NCI-H2227 treated with DMSO at 0.1 percent for 48 hours (cell line): ENCODE measurements at regions not wholly inside any gene's neighbourhood (a gene's known extent, or its start where the extent isn't known, plus 50 kb on each side); places are given as distances from the start of the nearest gene placed in this dataset.
"Not testable (repeated sequence)": the region's sequence is repeated elsewhere in the genome, so short reads cannot be mapped to it uniquely, and the experiment has no call there.

ENCODE experiments used
- DNase-seq: peaks from one replicate; lab custom pipeline; 2025; lab: John Stamatoyannopoulos, UW

GRCh38 chr2:60356346-60356745, 197.1 kb downstream of the BCL11A start:
- DNase-seq = no peak

DNA sequence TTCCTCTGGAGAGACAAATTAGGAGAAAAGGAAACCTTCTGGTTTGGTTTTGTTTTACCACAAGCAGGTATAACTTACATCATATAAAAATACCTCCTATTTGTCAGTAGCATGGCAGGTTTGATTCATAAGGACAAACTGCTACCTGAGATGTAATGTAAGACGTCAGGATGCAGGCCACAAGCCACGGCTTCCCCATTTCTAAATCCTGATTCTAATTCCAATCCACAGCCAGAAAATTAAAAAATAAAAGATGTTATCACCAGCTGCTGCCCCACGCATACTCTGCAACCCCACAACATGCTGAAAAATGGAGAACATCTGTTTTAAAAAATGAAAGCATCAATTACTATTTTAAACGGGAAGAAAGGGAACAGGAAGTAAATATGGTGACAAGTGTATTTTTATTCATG, 197.6 kb downstream of the BCL11A start:
- no peak for DNase-seq

- no peak for DNase-seq
Observed at GRCh38 chr2:60354713-60355112, 198.7 kb downstream of the BCL11A start.

- no peak for DNase-seq
Observed at GRCh38 chr2:60353863-60354262, 199.6 kb downstream of the BCL11A start.

GRCh38 chr2:60353406-60353800, 200.1 kb downstream of the BCL11A start:
- no peak for DNase-seq

DNA sequence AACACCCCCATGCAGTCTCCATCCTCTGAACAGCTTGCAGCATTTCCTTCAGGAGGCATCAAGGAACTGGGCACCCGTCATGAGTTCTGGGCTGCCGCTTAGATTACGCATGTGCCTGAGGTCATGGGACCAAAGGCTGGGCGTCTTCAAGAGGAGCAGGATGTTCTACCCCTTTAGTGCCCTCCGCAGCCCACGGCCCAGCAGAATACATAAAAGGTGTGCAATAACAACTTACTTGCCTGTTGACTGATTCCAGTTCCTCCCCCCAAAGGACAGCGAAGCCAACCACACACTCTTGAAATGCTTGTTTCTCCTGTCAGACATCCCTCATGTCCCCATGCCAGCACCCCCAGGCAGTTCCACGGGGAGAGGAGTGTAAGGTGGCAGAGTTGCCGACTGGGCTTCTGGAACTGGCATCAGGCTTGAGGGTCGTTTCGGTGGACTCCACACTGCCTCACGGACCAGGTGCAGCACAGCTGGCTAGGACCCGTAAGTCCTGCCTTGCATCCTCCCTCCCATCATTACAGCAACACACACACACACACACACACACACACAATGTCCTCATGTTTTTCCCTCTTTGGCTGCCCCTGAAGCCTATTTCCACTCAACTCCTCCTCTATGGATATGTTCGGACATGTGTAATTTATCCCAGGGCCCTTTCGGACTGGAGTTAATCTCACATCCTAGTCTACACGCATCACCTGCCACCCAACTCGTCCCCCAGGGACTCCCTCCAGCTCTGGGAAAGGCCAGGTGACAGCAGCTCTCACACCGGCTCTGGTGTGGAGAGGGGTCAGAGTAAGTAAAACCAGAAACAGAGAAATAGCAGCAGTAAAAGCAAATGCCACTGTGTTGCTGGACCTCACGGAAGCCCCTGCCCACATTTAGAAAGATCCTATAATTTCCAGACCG, 200.7 kb downstream of the BCL11A start:
- DNase-seq = no peak

GRCh38 chr2:60351802-60352201, 201.7 kb downstream of the BCL11A start:
- DNase-seq = no peak

DNA sequence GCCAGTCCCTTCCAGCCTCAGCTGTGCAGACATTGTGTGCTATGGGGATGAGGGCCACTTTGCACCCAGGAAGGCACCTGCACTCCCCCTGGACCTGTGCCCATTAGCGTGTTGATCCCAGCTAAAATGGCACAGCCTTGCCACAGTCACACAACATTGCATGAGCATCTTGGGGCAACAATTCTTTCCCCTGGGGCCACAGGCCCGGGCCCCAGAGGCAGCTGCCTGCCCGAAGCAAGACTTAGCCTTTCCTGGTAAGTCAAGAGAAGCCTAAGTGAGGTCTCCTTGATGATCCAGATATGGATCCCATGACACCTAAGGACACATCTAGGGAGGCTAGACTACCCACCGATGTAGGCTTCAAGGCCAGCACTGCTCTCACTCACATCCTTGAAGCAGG, 202.1 kb downstream of the BCL11A start:
- DNase-seq = no peak

DNA sequence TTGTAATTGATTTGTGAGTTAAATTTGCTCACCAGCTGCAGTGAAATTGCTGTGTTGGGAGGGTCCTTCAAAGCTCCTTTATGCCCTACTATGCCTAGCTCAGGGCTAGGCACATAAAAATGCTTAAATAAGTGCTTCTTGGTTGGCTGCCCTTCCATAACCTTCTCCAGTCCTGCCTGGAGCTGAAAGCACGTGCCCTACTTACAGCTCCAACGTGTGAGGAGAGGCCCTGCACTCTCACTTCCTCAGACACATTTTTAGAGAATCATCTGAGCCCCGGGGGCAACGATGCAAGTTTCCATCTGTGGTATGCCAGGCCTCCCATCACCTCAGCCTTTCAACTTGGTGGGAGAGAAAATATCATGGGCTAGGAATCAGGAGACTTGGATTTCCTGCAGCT, 202.7 kb downstream of the BCL11A start:
- no peak for DNase-seq

DNA sequence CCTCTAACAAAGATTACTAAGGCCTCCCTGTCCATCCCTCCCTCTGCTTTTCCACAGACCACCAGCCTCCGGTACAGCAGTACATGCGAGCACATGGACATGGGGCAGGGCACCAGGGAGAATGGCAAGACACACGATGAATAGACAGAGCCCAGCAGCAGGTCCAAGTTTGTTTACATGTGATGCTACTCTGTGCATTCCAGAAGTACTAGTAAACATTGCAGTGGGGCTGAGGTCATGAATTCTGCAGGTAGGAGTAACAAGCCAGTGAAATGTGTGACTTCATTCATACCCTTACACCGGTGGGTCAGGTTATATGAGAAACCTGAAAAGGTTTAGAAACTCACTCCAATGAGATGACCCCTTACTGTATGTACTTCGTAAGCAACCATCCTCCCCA, 205.7 kb downstream of the BCL11A start:
- no peak for DNase-seq

DNA sequence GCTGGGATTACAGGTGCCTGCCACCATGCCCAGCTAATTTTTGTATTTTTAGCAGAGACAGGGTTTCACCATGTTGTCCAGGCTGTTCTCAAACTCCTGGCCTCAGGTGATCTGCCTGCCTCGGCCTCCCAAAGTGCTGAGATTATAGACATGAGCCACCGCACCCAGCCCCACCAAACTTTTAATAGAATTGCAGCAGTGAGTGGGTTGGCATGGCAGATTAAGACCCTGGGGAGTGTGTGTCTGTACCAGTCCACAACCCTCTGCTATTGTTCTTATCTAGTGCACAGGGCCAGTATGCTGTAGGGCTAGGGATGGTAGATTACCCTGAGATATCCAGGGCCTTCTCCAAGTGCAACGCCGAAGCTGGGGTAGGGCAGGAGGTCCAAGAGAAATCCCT, 211.0 kb downstream of the BCL11A start:
- not testable (repeated sequence) for DNase-seq

DNA sequence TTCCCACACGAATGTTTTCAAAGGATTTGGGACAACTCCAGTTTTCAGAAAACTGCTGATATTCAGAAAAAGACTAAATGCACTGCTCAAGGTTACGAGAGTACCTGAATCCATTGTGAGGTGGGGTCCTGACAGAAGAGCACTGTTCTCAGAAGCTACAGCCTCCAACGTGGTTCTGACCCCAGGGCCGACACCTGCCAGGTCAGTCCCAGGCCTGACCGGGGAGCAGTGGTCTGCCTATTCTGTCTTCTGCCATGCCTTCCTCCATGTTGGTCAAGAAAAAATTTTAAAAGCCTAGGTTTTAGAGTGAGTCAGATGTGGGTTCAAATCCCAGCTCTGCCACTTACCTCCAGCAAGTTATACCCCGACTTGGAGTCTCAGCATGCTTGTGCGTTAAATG, 212.3 kb downstream of the BCL11A start:
- no peak for DNase-seq

GRCh38 chr2:60339286-60339685, 214.2 kb downstream of the BCL11A start:
- no peak for DNase-seq

DNA sequence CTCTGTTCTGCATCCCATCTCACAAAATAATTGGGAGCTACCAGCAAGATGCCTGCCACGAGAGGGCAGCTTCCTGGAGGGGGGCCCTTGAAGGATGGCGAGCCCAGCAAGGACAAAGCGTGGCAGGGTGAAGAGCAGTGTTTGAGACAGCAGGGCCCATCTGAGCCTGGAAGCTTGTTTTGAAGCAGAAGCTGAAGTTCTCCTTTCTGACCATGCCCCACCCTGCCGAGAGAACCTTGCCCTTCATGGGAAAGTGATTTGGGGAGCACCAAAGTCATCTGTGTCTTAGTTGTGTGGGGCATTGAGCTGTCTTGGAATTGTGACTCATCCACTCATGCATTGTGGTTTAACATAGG, 216.3 kb downstream of the BCL11A start:
- no peak for DNase-seq

DNA sequence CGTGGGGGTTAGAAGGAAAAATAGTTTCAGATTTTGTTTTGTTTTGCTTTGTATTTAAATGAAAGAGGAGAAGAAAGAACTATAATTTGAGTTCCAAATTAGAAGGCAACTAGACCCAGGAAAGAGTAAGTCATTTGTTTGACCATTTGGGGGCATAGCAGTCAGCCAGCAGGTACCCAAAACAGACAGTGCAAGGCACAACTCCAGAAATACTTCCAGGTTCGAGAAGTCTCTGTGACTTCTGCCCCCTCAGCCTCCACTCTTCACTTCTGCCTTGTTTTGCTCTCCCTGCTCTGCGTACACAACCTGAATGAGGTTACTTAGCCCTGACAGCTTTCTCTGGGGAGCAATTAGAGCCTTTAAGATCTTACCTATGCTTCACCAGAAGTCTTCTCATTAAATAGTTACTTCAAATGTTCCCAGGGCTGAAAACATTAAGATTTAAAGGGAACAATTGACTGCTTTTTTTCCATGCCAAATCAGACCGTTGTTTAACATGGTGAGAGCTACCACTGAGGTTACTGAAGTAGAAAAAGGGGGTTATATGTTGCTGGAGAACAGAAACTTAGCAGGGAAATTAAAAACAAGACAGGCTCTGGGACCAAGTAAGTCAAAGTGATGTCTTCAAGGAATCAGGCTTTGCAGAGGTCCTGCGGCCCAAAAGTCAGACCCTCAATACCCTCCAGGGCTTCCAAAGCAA, 216.9 kb downstream of the BCL11A start:
- no peak for DNase-seq

DNA sequence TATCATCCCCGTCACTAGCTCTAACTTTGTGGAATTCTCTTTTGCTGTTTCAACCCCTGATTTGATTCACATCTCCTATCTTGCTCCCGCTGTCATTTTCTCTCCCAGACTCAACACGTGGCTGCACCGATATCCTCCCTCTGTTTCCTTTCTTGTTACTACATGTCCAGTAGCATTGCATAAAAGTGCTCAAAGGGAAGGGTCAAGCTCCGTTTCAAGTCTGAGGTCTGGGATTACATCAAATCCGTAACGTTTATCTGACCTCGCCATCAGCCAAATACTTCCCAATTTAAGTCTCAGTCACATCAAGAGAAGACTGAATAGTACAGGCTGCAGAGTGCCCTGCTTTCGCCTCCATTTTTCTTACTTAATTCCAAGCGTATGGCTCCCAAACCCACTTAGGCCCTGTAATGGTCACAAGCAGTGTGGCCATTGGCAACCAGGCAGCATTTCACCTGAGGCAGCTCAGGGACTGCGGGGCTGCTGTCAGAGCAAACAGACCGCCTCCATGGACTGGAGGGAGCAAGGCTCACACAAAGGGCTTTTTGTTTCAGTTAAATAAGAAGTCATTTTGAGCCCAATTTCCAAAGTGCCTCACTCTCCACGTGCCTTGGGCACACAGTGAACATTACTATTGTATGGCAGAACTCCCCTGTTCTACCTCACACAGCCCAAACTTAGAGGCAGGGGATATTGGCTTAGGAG, 217.8 kb downstream of the BCL11A start:
- no peak for DNase-seq

DNA sequence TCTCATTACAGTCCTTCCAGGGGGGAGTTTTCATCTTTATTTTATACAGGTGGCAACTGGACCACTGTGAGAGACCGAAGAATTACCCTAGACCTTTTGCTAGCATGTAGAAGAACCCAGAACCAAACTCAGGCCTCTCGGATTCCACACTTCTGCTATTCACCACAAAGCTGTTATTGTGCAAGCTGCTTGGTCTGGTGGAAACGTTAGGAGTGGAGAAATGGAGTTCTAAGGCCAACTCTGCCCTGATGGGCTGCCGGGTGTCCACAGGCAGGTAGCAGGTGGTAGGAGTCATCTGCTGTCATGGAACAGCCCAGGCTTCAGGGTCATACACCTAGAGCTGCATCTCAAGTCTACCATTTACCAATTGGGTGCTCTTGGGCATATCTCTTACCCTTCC, 218.8 kb downstream of the BCL11A start:
- DNase-seq = no peak

GRCh38 chr2:60333264-60333663, 220.2 kb downstream of the BCL11A start:
- DNase-seq = no peak

GRCh38 chr2:60331115-60331809, 222.2 kb downstream of the BCL11A start:
- peak; percentile 39 for DNase-seq

DNA sequence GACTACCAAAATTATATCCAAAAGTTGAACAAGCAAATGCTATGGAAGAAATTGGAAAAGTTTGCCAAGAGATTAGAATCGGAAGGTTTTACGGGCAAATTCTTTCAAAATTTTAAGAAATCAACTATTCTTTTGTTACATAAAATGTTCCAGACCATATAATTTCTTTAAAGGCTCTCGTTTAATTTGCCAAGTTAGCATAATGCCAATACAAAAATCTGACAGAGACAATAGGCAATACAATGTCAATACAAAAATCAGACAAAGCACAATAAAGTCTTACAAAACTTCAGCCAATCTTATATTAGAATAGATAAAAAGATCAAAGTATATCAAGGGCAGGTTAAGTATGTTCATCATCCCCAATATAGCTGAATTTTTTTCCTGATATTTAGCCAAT, 224.2 kb downstream of the BCL11A start:
- no peak for DNase-seq

GRCh38 chr2:60324536-60324935, 228.9 kb downstream of the BCL11A start:
- DNase-seq = no peak

DNA sequence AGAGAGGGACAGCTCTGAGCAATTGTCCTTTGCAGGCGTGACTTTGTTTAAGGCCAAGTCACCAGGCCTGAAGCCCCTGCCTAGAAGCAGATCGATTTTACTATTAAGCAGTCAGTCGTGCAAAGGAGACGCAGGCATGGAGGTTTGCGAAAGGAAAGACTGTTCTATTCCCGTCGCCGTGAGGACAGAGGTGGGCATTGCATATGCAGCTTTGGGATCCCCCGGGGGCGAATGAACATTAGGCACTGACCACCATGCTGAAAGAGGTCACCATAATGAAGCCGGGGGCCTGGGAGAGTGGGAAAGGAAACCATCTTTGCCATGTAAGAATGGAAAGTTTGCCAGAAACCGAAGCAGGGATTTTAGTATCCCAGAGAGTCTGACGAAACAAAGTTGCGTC, 231.6 kb downstream of the BCL11A start:
- no peak for DNase-seq
